ENCODE measurements at regions not wholly inside any gene's neighbourhood (a gene's known extent, or its start where the extent isn't known, plus 50 kb on each side); places are given as distances from the start of the nearest gene placed in this dataset.

- no peak overlapping the region for H3K9ac ChIP-seq (ENCODE audit: low read depth, low read length, poor library complexity, severe bottlenecking)
- no peaks in the 10 kb centered on the region for H3K9me2 ChIP-seq (replicated peaks; ENCODE audit: low read depth, low read length)
- H3K4me1 ChIP-seq (ENCODE audit: insufficient read depth, low read length, poor library complexity, severe bottlenecking) = no peaks in the 10 kb centered on the region
- H3K36me3 ChIP-seq (ENCODE audit: insufficient read depth, low read length) = no peaks in the 10 kb centered on the region
- no peak overlapping the region for H3K4me3 ChIP-seq (ENCODE audit: low read length, poor library complexity, severe bottlenecking)
- H3F3A ChIP-seq (ENCODE audit: low read depth) = no peaks in the 10 kb centered on the region
- H2AFZ ChIP-seq (ENCODE audit: low read length) = no peak overlapping the region
- no peaks in the 10 kb centered on the region for H3K79me2 ChIP-seq (ENCODE audit: insufficient read depth, low read length)
- H3K9me3 ChIP-seq (ENCODE audit: insufficient read depth, low read depth, low read length) = no peaks in the 10 kb centered on the region
- no peaks in the 10 kb centered on the region for H3K27me3 ChIP-seq (ENCODE audit: insufficient read depth, low read length, poor library complexity, severe bottlenecking)
- TF ChIP-seq EZH2phosphoT487 (IDR thresholded peaks at IDR 0.05; ENCODE audit: borderline replicate concordance) = no peak
- TF ChIP-seq CTCF (conservative IDR thresholded peaks at IDR 0.05; ENCODE audit: low read length) = no peak
- H3K4me2 ChIP-seq (ENCODE audit: low read depth, low read length, poor library complexity, severe bottlenecking) = no peak overlapping the region
- no peaks in the 10 kb centered on the region for H4K20me1 ChIP-seq (ENCODE audit: insufficient read depth, low read length, poor library complexity, severe bottlenecking)
These were observed 295.2 kb upstream of the SRRM4 start for GRCh38 chr12:118685983-118686607.

GRCh38 chr12:118689793-118690192 lies 291.5 kb upstream of the SRRM4 start:
- H3K4me2 ChIP-seq (ENCODE audit: low read depth, low read length, poor library complexity, severe bottlenecking) = no peak overlapping the region
- no peaks in the 10 kb centered on the region for H3K4me1 ChIP-seq (ENCODE audit: insufficient read depth, low read length, poor library complexity, severe bottlenecking)
- no peaks in the 10 kb centered on the region for H3K9me2 ChIP-seq (replicated peaks; ENCODE audit: low read depth, low read length)
- H3K36me3 ChIP-seq (ENCODE audit: insufficient read depth, low read length) = no peaks in the 10 kb centered on the region
- H3K79me2 ChIP-seq (ENCODE audit: insufficient read depth, low read length) = no peaks in the 10 kb centered on the region
- H3K4me3 ChIP-seq (ENCODE audit: low read length, poor library complexity, severe bottlenecking) = no peak overlapping the region
- H3K27me3 ChIP-seq (ENCODE audit: insufficient read depth, low read length, poor library complexity, severe bottlenecking) = no peaks in the 10 kb centered on the region
- no peaks in the 10 kb centered on the region for H4K20me1 ChIP-seq (ENCODE audit: insufficient read depth, low read length, poor library complexity, severe bottlenecking)
- no peak overlapping the region for H3K9ac ChIP-seq (ENCODE audit: low read depth, low read length, poor library complexity, severe bottlenecking)
- H3K9me3 ChIP-seq (ENCODE audit: insufficient read depth, low read depth, low read length) = no peaks in the 10 kb centered on the region
- no peaks in the 10 kb centered on the region for H3F3A ChIP-seq (ENCODE audit: low read depth)
- TF ChIP-seq EZH2phosphoT487 (IDR thresholded peaks at IDR 0.05; ENCODE audit: borderline replicate concordance) (no peak), CTCF (conservative IDR thresholded peaks at IDR 0.05; ENCODE audit: low read length) (no peak)
- no peak overlapping the region for H2AFZ ChIP-seq (ENCODE audit: low read length)

GRCh38 chr12:118690506-118690905 lies 290.8 kb upstream of the SRRM4 start:
- no peak overlapping the region for H3K4me2 ChIP-seq (ENCODE audit: low read depth, low read length, poor library complexity, severe bottlenecking)
- H3K9me3 ChIP-seq (ENCODE audit: insufficient read depth, low read depth, low read length) = no peaks in the 10 kb centered on the region
- no peak overlapping the region for H3K9ac ChIP-seq (ENCODE audit: low read depth, low read length, poor library complexity, severe bottlenecking)
- H3K79me2 ChIP-seq (ENCODE audit: insufficient read depth, low read length) = no peaks in the 10 kb centered on the region
- H3K4me1 ChIP-seq (ENCODE audit: insufficient read depth, low read length, poor library complexity, severe bottlenecking) = no peaks in the 10 kb centered on the region
- H3K36me3 ChIP-seq (ENCODE audit: insufficient read depth, low read length) = no peaks in the 10 kb centered on the region
- no peaks in the 10 kb centered on the region for H4K20me1 ChIP-seq (ENCODE audit: insufficient read depth, low read length, poor library complexity, severe bottlenecking)
- H3K4me3 ChIP-seq (ENCODE audit: low read length, poor library complexity, severe bottlenecking) = no peak overlapping the region
- H2AFZ ChIP-seq (ENCODE audit: low read length) = no peak overlapping the region
- no peaks in the 10 kb centered on the region for H3K27me3 ChIP-seq (ENCODE audit: insufficient read depth, low read length, poor library complexity, severe bottlenecking)
- no peaks in the 10 kb centered on the region for H3K9me2 ChIP-seq (replicated peaks; ENCODE audit: low read depth, low read length)
- TF ChIP-seq CTCF (conservative IDR thresholded peaks at IDR 0.05; ENCODE audit: low read length) (no peak), EZH2phosphoT487 (IDR thresholded peaks at IDR 0.05; ENCODE audit: borderline replicate concordance) (no peak)
- H3F3A ChIP-seq (ENCODE audit: low read depth) = no peaks in the 10 kb centered on the region
